Stimulated activated CD8-positive, alpha-beta memory T cell treated with anti-CD3 and anti-CD28 coated beads, Interleukin-2, amount 100 ng/mL, for 1 hour (primary cell): ENCODE measurements at regions not wholly inside any gene's neighbourhood (a gene's known extent, or its start where the extent isn't known, plus 50 kb on each side); places are given as distances from the start of the nearest gene placed in this dataset.

Source experiments
- DNase-seq, 2 donors: peaks; one replicate each; pipeline ENCODE4 v3.0.0-alpha.2; 2020; ENCODE audit warnings: low read depth in 2 of 2

GRCh38 chr1:55632906-55633305 is 417.7 kb upstream of the USP24 start:
- DNase-seq: no peak

GRCh38 chr1:55632058-55632457 is 416.9 kb upstream of the USP24 start:
- no peak for DNase-seq

- DNase-seq: no peak
These were observed 416.3 kb upstream of the USP24 start for GRCh38 chr1:55631509-55631908.

- no peak for DNase-seq
These were observed 411.2 kb upstream of the USP24 start for GRCh38 chr1:55626326-55626725.

GRCh38 chr1:55624766-55625165 is 409.6 kb upstream of the USP24 start:
- DNase-seq: no peak

GRCh38 chr1:55623311-55623710 is 408.1 kb upstream of the USP24 start:
- no peak for DNase-seq

- DNase-seq: no peak
These were observed 406.9 kb upstream of the USP24 start for GRCh38 chr1:55622074-55622473.

- DNase-seq: no peak
These were observed 403.0 kb upstream of the USP24 start for GRCh38 chr1:55618199-55618598.

GRCh38 chr1:55617288-55617982 is 402.3 kb upstream of the USP24 start:
- no peak for DNase-seq

GRCh38 chr1:55612988-55613387 is 397.8 kb upstream of the USP24 start:
- DNase-seq: no peak

GRCh38 chr1:55611123-55611522 is 396.0 kb upstream of the USP24 start:
- no peak for DNase-seq

GRCh38 chr1:55610203-55610602 is 395.0 kb upstream of the USP24 start:
- DNase-seq: no peak

GRCh38 chr1:55609630-55610029 is 394.5 kb upstream of the USP24 start:
- no peak for DNase-seq

- no peak for DNase-seq
These were observed 390.0 kb upstream of the USP24 start for GRCh38 chr1:55605155-55605554.

- no peak for DNase-seq
These were observed 389.6 kb upstream of the USP24 start for GRCh38 chr1:55604749-55605148.

GRCh38 chr1:55604179-55604578 is 389.0 kb upstream of the USP24 start:
- no peak for DNase-seq

- no peak for DNase-seq
These were observed 385.1 kb upstream of the USP24 start for GRCh38 chr1:55600242-55600641.

GRCh38 chr1:55597910-55598309 is 382.7 kb upstream of the USP24 start:
- DNase-seq: no peak

- no peak for DNase-seq
These were observed 379.5 kb upstream of the USP24 start for GRCh38 chr1:55594701-55595100.

GRCh38 chr1:55593298-55593697 is 378.1 kb upstream of the USP24 start:
- no peak for DNase-seq

- DNase-seq: no peak
These were observed 377.0 kb upstream of the USP24 start for GRCh38 chr1:55592122-55592521.

GRCh38 chr1:55589671-55590297 is 374.6 kb upstream of the USP24 start:
- no peak for DNase-seq

GRCh38 chr1:55588309-55588708 is 373.1 kb upstream of the USP24 start:
- DNase-seq: no peak

- no peak for DNase-seq
These were observed 371.6 kb upstream of the USP24 start for GRCh38 chr1:55586771-55587170.
